ENCODE measurements at regions not wholly inside any gene's neighbourhood (a gene's known extent, or its start where the extent isn't known, plus 50 kb on each side); places are given as distances from the start of the nearest gene placed in this dataset.
"Not testable (repeated sequence)": the region's sequence is repeated elsewhere in the genome, so short reads cannot be mapped to it uniquely, and the experiment has no call there.

- H3K9me3 Mint-ChIP-seq (ENCODE audit: low read depth) = peaks cover 4% of the 10 kb centered on the region
- H3K4me3 Mint-ChIP-seq = no peak overlapping the region
- no peak overlapping the region for H3K27ac Mint-ChIP-seq
- no peaks in the 10 kb centered on the region for H3K27me3 Mint-ChIP-seq
- no peak for DNase-seq
- CTCF ChIA-PET = no interaction called here
- H3K4me1 Mint-ChIP-seq = no peaks in the 10 kb centered on the region
- no peaks in the 10 kb centered on the region for H3K36me3 Mint-ChIP-seq
- no peak for ATAC-seq
Measured at GRCh38 chr9:29445751-29446150, 1872.5 kb upstream of the C9orf72 start.

GRCh38 chr9:29449306-29449705 lies 1876.0 kb upstream of the C9orf72 start:
- no peak for DNase-seq
- H3K9me3 Mint-ChIP-seq (ENCODE audit: low read depth) = peaks cover 5% of the 10 kb centered on the region
- H3K27me3 Mint-ChIP-seq = no peaks in the 10 kb centered on the region
- no peak for ATAC-seq
- no peak overlapping the region for H3K4me3 Mint-ChIP-seq
- no peak overlapping the region for H3K27ac Mint-ChIP-seq
- CTCF ChIA-PET = interaction anchor here (1.2 kb wide), 1 partner anchor 14 kb away, joined by 3 read pairs; no protein-coding TSS in a partner anchor
- H3K36me3 Mint-ChIP-seq = no peaks in the 10 kb centered on the region
- H3K4me1 Mint-ChIP-seq = no peaks in the 10 kb centered on the region

GRCh38 chr9:29450343-29450875 lies 1877.1 kb upstream of the C9orf72 start:
- H3K36me3 Mint-ChIP-seq; H3K4me1 Mint-ChIP-seq; ATAC-seq; H3K9me3 Mint-ChIP-seq (ENCODE audit: low read depth); CTCF ChIA-PET; H3K27ac Mint-ChIP-seq; H3K4me3 Mint-ChIP-seq; H3K27me3 Mint-ChIP-seq; DNase-seq: not testable (repeated sequence)

- Mint-ChIP-seq H3K4me1 (no peaks in the 10 kb centered on the region), H3K9me3 (ENCODE audit: low read depth) (peaks cover 14% of the 10 kb centered on the region), H3K27me3 (no peaks in the 10 kb centered on the region), H3K27ac (no peak overlapping the region), H3K4me3 (no peak overlapping the region), H3K36me3 (no peaks in the 10 kb centered on the region)
- CTCF ChIA-PET = no interaction called here
- ATAC-seq = no peak
- no peak for DNase-seq
Measured at GRCh38 chr9:29456940-29457339, 1883.7 kb upstream of the C9orf72 start.

GRCh38 chr9:29475471-29475870 lies 1902.2 kb upstream of the C9orf72 start:
- Mint-ChIP-seq H3K27ac (no peak overlapping the region), H3K4me1 (no peaks in the 10 kb centered on the region), H3K9me3 (ENCODE audit: low read depth) (no peaks in the 10 kb centered on the region), H3K27me3 (no peaks in the 10 kb centered on the region), H3K4me3 (no peak overlapping the region), H3K36me3 (no peaks in the 10 kb centered on the region)
- ATAC-seq = no peak
- CTCF ChIA-PET = no interaction called here
- no peak for DNase-seq

- CTCF ChIA-PET = no interaction called here
- H3K27me3 Mint-ChIP-seq = no peaks in the 10 kb centered on the region
- peaks cover 9% of the 10 kb centered on the region for H3K9me3 Mint-ChIP-seq (ENCODE audit: low read depth)
- H3K4me3 Mint-ChIP-seq = no peak overlapping the region
- DNase-seq (no peak), ATAC-seq (no peak)
- no peaks in the 10 kb centered on the region for H3K4me1 Mint-ChIP-seq
- H3K27ac Mint-ChIP-seq = no peak overlapping the region
- no peaks in the 10 kb centered on the region for H3K36me3 Mint-ChIP-seq
Measured at GRCh38 chr9:29511680-29512079, 1938.4 kb upstream of the C9orf72 start.

- Mint-ChIP-seq H3K27me3 (no peaks in the 10 kb centered on the region), H3K27ac (no peak overlapping the region), H3K4me1 (no peaks in the 10 kb centered on the region), H3K36me3 (no peaks in the 10 kb centered on the region), H3K9me3 (ENCODE audit: low read depth) (peaks cover 8% of the 10 kb centered on the region), H3K4me3 (no peak overlapping the region)
- no peak for DNase-seq
- ATAC-seq = no peak
- CTCF ChIA-PET = no interaction called here
Measured at GRCh38 chr9:29514336-29514735, 1941.1 kb upstream of the C9orf72 start.

GRCh38 chr9:29514862-29515261 lies 1941.6 kb upstream of the C9orf72 start:
- Mint-ChIP-seq H3K36me3 (no peaks in the 10 kb centered on the region), H3K27me3 (no peaks in the 10 kb centered on the region), H3K27ac (no peak overlapping the region), H3K9me3 (ENCODE audit: low read depth) (peaks cover 8% of the 10 kb centered on the region), H3K4me1 (no peaks in the 10 kb centered on the region), H3K4me3 (no peak overlapping the region)
- no peak for ATAC-seq
- CTCF ChIA-PET = no interaction called here
- DNase-seq = no peak

- no peak for ATAC-seq
- Mint-ChIP-seq H3K4me3 (no peak overlapping the region), H3K36me3 (no peaks in the 10 kb centered on the region), H3K27me3 (no peaks in the 10 kb centered on the region), H3K4me1 (no peaks in the 10 kb centered on the region), H3K27ac (no peak overlapping the region), H3K9me3 (ENCODE audit: low read depth) (peaks cover 5% of the 10 kb centered on the region)
- CTCF ChIA-PET = no interaction called here
- DNase-seq = no peak
Measured at GRCh38 chr9:29548436-29548835, 1975.2 kb upstream of the C9orf72 start.

GRCh38 chr9:29555502-29555901 lies 1982.2 kb upstream of the C9orf72 start:
- H3K4me1 Mint-ChIP-seq = no peaks in the 10 kb centered on the region
- H3K36me3 Mint-ChIP-seq = no peaks in the 10 kb centered on the region
- no peak overlapping the region for H3K27ac Mint-ChIP-seq
- H3K27me3 Mint-ChIP-seq = no peaks in the 10 kb centered on the region
- DNase-seq = no peak
- H3K4me3 Mint-ChIP-seq = no peak overlapping the region
- no peaks in the 10 kb centered on the region for H3K9me3 Mint-ChIP-seq (ENCODE audit: low read depth)
- CTCF ChIA-PET = no interaction called here
- no peak for ATAC-seq

GRCh38 chr9:29556317-29556716 lies 1983.0 kb upstream of the C9orf72 start:
- CTCF ChIA-PET = no interaction called here
- no peaks in the 10 kb centered on the region for H3K27me3 Mint-ChIP-seq
- no peak for ATAC-seq

GRCh38 chr9:29556746-29557145 lies 1983.5 kb upstream of the C9orf72 start:
- ATAC-seq (no peak), DNase-seq (no peak)
- CTCF ChIA-PET = no interaction called here
- Mint-ChIP-seq H3K4me3 (no peak overlapping the region), H3K9me3 (ENCODE audit: low read depth) (no peaks in the 10 kb centered on the region), H3K36me3 (no peaks in the 10 kb centered on the region), H3K27me3 (no peaks in the 10 kb centered on the region), H3K27ac (no peak overlapping the region), H3K4me1 (no peaks in the 10 kb centered on the region)

More at GRCh38 chr9:29556317-29556716, 1983.0 kb upstream of the C9orf72 start:
- no peak for DNase-seq
- H3K9me3 Mint-ChIP-seq (ENCODE audit: low read depth) = no peaks in the 10 kb centered on the region
- no peak overlapping the region for H3K4me3 Mint-ChIP-seq
- H3K36me3 Mint-ChIP-seq = no peaks in the 10 kb centered on the region
- no peak overlapping the region for H3K27ac Mint-ChIP-seq
- no peaks in the 10 kb centered on the region for H3K4me1 Mint-ChIP-seq

- H3K9me3 Mint-ChIP-seq (ENCODE audit: low read depth) = peaks cover 3% of the 10 kb centered on the region
- no peaks in the 10 kb centered on the region for H3K4me1 Mint-ChIP-seq
- no peak overlapping the region for H3K27ac Mint-ChIP-seq
- no peak for ATAC-seq
- DNase-seq = no peak
- CTCF ChIA-PET = no interaction called here
- H3K36me3 Mint-ChIP-seq = no peaks in the 10 kb centered on the region
- H3K27me3 Mint-ChIP-seq = no peaks in the 10 kb centered on the region
- no peak overlapping the region for H3K4me3 Mint-ChIP-seq
Measured at GRCh38 chr9:29564564-29564963, 1991.3 kb upstream of the C9orf72 start.

- Mint-ChIP-seq H3K4me3 (no peak overlapping the region), H3K4me1 (no peaks in the 10 kb centered on the region), H3K9me3 (ENCODE audit: low read depth) (peaks cover 4% of the 10 kb centered on the region), H3K36me3 (no peaks in the 10 kb centered on the region), H3K27me3 (no peaks in the 10 kb centered on the region), H3K27ac (no peak overlapping the region)
- DNase-seq = no peak
- CTCF ChIA-PET = no interaction called here
- ATAC-seq = no peak
Measured at GRCh38 chr9:29575219-29575618, 2001.9 kb upstream of the C9orf72 start.

- DNase-seq = no peak
- CTCF ChIA-PET = no interaction called here
- Mint-ChIP-seq H3K27me3 (no peaks in the 10 kb centered on the region), H3K9me3 (ENCODE audit: low read depth) (peaks cover 3% of the 10 kb centered on the region), H3K4me3 (no peak overlapping the region), H3K4me1 (no peaks in the 10 kb centered on the region), H3K27ac (no peak overlapping the region), H3K36me3 (no peaks in the 10 kb centered on the region)
- no peak for ATAC-seq
Measured at GRCh38 chr9:29588361-29588760, 2015.1 kb upstream of the C9orf72 start.

All from activated CD8-positive, alpha-beta memory T cell treated with anti-CD3 and anti-CD28 coated beads, Interleukin-2, amount 10 ng/mL, durations not matched to agents 7 days and 5 days (primary cell).